ENCODE measurements at regions not wholly inside any gene's neighbourhood (a gene's known extent, or its start where the extent isn't known, plus 50 kb on each side); places are given as distances from the start of the nearest gene placed in this dataset.

DNA sequence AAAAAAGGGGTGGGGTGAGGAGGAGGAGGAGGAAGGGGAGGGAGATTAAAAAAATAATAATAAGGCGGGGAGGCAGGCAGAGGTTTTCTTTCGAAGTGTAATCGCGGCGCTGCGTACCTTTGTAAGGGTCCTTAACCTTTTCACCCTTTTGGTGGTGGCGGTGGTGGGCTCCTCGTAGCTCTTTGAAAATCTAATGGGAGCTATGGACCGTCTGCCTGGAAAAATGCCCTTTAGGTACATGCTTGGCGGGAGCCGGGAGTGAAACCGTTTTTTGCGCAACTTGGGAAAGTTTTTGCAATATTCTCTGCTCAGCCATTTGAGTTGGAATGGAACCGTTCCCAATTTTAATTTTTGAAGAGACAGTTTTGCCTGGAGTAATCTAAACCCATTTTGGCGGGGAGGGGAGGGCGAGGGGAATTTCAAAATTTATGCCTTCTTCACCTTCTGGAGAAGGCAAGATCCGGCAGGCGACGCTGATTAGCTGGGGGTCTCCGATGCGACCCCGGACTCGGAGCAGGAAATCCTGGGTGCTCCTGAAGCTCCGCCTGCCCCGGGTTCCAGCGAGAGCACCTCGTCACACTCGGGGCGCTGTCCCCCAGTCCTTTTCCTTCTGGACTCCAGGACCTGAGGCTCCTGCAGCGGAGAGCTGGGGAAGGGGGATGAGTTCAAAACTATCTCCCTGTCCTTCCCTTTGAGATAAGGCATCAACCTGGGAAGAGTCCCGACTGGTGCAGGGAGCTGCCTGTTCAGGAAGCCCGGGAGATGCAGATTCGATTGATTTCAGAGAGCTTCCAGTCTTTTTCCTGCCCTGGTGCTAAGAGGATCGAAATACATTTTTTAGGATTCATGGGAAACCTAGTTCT is 74.6 kb upstream of the TBX5 start:
- Histone ChIP-seq H3K27me3 (peaks cover 16 to 87% of the 10 kb centered on the region in 2 donors), H3K27ac (peak overlapping the region in 1 of 2 donors; percentile 45), H3K36me3 (no peaks in the 10 kb centered on the region), H3K9me3 (no peaks in the 10 kb centered on the region), H3K4me1 (peaks cover 0 to 6% of the 10 kb centered on the region in 2 donors), H3K4me3 (peak overlapping the region; percentile 21 to 30)
- intact Hi-C loops (cut with DNase I) = no loop called here
- ATAC-seq (peak; percentile 24), DNase-seq (peak in 2 of 4 donors; percentile 68 to 77)
- TF ChIP-seq, protein P1, sequence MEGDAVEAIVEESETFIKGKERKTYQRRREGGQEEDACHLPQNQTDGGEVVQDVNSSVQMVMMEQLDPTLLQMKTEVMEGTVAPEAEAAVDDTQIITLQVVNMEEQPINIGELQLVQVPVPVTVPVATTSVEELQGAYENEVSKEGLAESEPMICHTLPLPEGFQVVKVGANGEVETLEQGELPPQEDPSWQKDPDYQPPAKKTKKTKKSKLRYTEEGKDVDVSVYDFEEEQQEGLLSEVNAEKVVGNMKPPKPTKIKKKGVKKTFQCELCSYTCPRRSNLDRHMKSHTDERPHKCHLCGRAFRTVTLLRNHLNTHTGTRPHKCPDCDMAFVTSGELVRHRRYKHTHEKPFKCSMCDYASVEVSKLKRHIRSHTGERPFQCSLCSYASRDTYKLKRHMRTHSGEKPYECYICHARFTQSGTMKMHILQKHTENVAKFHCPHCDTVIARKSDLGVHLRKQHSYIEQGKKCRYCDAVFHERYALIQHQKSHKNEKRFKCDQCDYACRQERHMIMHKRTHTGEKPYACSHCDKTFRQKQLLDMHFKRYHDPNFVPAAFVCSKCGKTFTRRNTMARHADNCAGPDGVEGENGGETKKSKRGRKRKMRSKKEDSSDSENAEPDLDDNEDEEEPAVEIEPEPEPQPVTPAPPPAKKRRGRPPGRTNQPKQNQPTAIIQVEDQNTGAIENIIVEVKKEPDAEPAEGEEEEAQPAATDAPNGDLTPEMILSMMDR (IDR thresholded peaks at IDR 0.05) = no peak

DNA sequence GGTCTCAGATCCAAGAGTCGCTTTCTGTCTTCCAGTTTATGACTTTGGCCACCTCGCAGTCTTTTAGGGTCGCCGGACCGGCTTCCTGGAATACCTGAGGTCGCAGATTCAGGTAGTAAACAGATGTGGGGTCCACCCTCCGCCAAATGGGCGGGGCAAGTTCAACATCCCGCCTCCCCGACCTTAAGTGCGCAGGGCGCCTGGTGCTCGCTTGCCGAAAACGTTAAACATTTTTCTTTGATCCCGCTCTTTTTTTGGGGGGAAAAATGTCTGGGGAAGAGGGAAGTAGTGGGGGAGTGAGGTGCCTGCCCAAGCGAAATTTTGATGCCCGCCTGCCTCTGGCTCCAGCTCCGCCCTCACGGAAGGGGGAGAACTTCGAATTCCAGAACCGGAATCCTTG is 73.9 kb upstream of the TBX5 start:
- peak overlapping the region; percentile 21 to 30 for H3K4me3 ChIP-seq
- ATAC-seq (peak; percentile 20), DNase-seq (peak in 1 of 4 donors; percentile 55)
- H3K4me1 ChIP-seq = peaks cover 0 to 6% of the 10 kb centered on the region in 2 donors
- H3K9me3 ChIP-seq = no peaks in the 10 kb centered on the region
- TF ChIP-seq, protein P1 (IDR thresholded peaks at IDR 0.05) = no peak
- intact Hi-C loops (cut with DNase I) = no loop called here
- no peaks in the 10 kb centered on the region for H3K36me3 ChIP-seq
- H3K27ac ChIP-seq = peak overlapping the region; percentile 20 to 45
- peaks cover 16 to 86% of the 10 kb centered on the region in 2 donors for H3K27me3 ChIP-seq

- H3K4me1 ChIP-seq = peaks cover 0 to 6% of the 10 kb centered on the region in 2 donors
- H3K9me3 ChIP-seq = no peaks in the 10 kb centered on the region
- H3K27ac ChIP-seq = peak overlapping the region; percentile 8 to 25
- intact Hi-C loops (cut with DNase I) = no loop called here
- no peak overlapping the region for H3K4me3 ChIP-seq
- TF ChIP-seq, protein P1 (IDR thresholded peaks at IDR 0.05) = no peak
- no peaks in the 10 kb centered on the region for H3K36me3 ChIP-seq
- DNase-seq (no peak), ATAC-seq (no peak)
- H3K27me3 ChIP-seq = peaks cover 16 to 92% of the 10 kb centered on the region in 2 donors
Observed at GRCh38 chr12:114478865-114479264, 72.9 kb upstream of the TBX5 start.

DNA sequence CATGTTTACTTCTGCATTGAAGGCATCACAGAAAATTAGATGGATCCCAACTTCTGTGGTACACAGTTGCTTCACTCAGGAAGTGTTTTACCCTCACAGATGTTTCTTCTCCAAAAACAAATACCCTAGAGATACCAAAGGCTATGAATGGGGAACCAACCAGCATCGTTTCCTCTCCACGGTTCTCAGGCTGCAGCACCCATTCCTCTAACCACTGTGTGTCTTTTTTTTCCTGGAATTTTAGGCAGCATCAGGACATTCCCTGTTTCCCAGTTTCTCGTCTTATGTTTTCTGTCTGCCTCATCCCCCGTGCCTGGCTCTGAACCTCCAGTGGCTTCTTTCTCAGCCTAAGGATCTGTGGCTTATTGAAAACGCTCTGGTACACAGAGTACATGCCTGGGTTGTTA is 72.0 kb upstream of the TBX5 start:
- Histone ChIP-seq H3K27ac (peak overlapping the region; percentile 10 to 25), H3K4me1 (peaks cover 0 to 6% of the 10 kb centered on the region in 2 donors)
- peak in 2 of 4 donors; percentile 74 to 78 for DNase-seq

GRCh38 chr12:114476159-114476558 is 70.2 kb upstream of the TBX5 start:
- Histone ChIP-seq H3K27ac (no peak overlapping the region), H3K9me3 (no peaks in the 10 kb centered on the region), H3K27me3 (peaks cover 11 to 71% of the 10 kb centered on the region in 2 donors), H3K4me1 (peaks cover 0 to 6% of the 10 kb centered on the region in 2 donors), H3K4me3 (no peak overlapping the region), H3K36me3 (no peaks in the 10 kb centered on the region)
- intact Hi-C loops (cut with DNase I) = no loop called here
- TF ChIP-seq, protein P1 (IDR thresholded peaks at IDR 0.05) = peak in 1 of 2 donors; percentile 36
- DNase-seq (peak in 1 of 4 donors; percentile 59), ATAC-seq (peak; percentile 56)

More for the DNA sequence above, 72.0 kb upstream of the TBX5 start:
- H3K9me3 ChIP-seq = no peaks in the 10 kb centered on the region
- H3K27me3 ChIP-seq = peaks cover 16 to 89% of the 10 kb centered on the region in 2 donors
- H3K4me3 ChIP-seq = no peak overlapping the region
- TF ChIP-seq, protein P1 (IDR thresholded peaks at IDR 0.05) = no peak
- intact Hi-C loops (cut with DNase I) = no loop called here
- peak; percentile 37 for ATAC-seq
- H3K36me3 ChIP-seq = no peaks in the 10 kb centered on the region

Measured in left lung (tissue), 4 donors.